ENCODE measurements at regions not wholly inside any gene's neighbourhood (a gene's known extent, or its start where the extent isn't known, plus 50 kb on each side); places are given as distances from the start of the nearest gene placed in this dataset.

- no peak for DNase-seq
Measured at GRCh38 chr7:79872176-79872575, 262.5 kb upstream of the GNAI1 start.

GRCh38 chr7:79868010-79868409, 266.6 kb upstream of the GNAI1 start:
- peak in 1 of 3 donors; percentile 20 for DNase-seq

GRCh38 chr7:79862447-79863210, 272.0 kb upstream of the GNAI1 start:
- DNase-seq, result no peak

- DNase-seq, result no peak
Measured at GRCh38 chr7:79855172-79855571, 279.5 kb upstream of the GNAI1 start.

- DNase-seq, result no peak
Measured at GRCh38 chr7:79854621-79855020, 280.0 kb upstream of the GNAI1 start.

GRCh38 chr7:79837915-79838314, 296.7 kb upstream of the GNAI1 start:
- DNase-seq, result no peak

GRCh38 chr7:79833616-79834015, 301.0 kb upstream of the GNAI1 start:
- no peak for DNase-seq

GRCh38 chr7:79828866-79829265, 305.8 kb upstream of the GNAI1 start:
- no peak for DNase-seq

- peak in 2 of 3 donors; percentile 7 to 12 for DNase-seq
Measured at GRCh38 chr7:79823246-79823951, 311.2 kb upstream of the GNAI1 start.

- peak in 1 of 3 donors; percentile 3 for DNase-seq
Measured at GRCh38 chr7:79822620-79823240, 311.9 kb upstream of the GNAI1 start.

GRCh38 chr7:79820387-79820786, 314.2 kb upstream of the GNAI1 start:
- DNase-seq, result peak; percentile 58 to 86 (median 83)

GRCh38 chr7:79810916-79811315, 323.7 kb upstream of the GNAI1 start:
- peak in 1 of 3 donors; percentile 36 for DNase-seq

- peak in 1 of 3 donors; percentile 22 for DNase-seq
Measured at GRCh38 chr7:79806161-79806734, 328.4 kb upstream of the GNAI1 start.

- no peak for DNase-seq
Measured at GRCh38 chr7:79790656-79791262, 337.3 kb upstream of the MAGI2 start.

GRCh38 chr7:79789584-79790345, 336.3 kb upstream of the MAGI2 start:
- peak; percentile 30 to 54 (median 48) for DNase-seq

GRCh38 chr7:79787623-79788022, 334.2 kb upstream of the MAGI2 start:
- DNase-seq, result no peak

- no peak for DNase-seq
Measured at GRCh38 chr7:79787096-79787495, 333.6 kb upstream of the MAGI2 start.

GRCh38 chr7:79786187-79786586, 332.7 kb upstream of the MAGI2 start:
- DNase-seq, result no peak

- no peak for DNase-seq
Measured at GRCh38 chr7:79785556-79785955, 332.1 kb upstream of the MAGI2 start.

- no peak for DNase-seq
Measured at GRCh38 chr7:79782906-79783305, 329.4 kb upstream of the MAGI2 start.

GRCh38 chr7:79782256-79782655, 328.8 kb upstream of the MAGI2 start:
- no peak for DNase-seq

Data from muscle of back (tissue), 3 donors.